ENCODE measurements at regions not wholly inside any gene's neighbourhood (a gene's known extent, or its start where the extent isn't known, plus 50 kb on each side); places are given as distances from the start of the nearest gene placed in this dataset.

GRCh38 chr13:64925284-64925683 is 2304.9 kb downstream of the PCDH9 start:
- Mint-ChIP-seq H3K36me3 (ENCODE audit: low read depth, unreplicated experiment) (no peaks in the 10 kb centered on the region), H3K27me3 (ENCODE audit: low read depth, unreplicated experiment) (no peaks in the 10 kb centered on the region), H3K9me3 (ENCODE audit: unreplicated experiment) (no peaks in the 10 kb centered on the region), H3K4me1 (ENCODE audit: low read depth, unreplicated experiment) (peaks cover 19% of the 10 kb centered on the region), H3K4me3 (ENCODE audit: unreplicated experiment) (no peak overlapping the region), H3K27ac (ENCODE audit: unreplicated experiment) (no peak overlapping the region)
- no peaks in the 10 kb centered on the region for H3K36me3 ChIP-seq (ENCODE audit: insufficient read depth, low read length)
- no peak overlapping the region for H3K9ac ChIP-seq (ENCODE audit: low read length)
- H3K4me1 ChIP-seq (ENCODE audit: insufficient read depth, low read length): peaks cover 13% of the 10 kb centered on the region
- no peaks in the 10 kb centered on the region for H3K79me2 ChIP-seq (ENCODE audit: insufficient read depth, low read length)
- no peak for TF ChIP-seq CTCF (IDR thresholded peaks at IDR 0.05; ENCODE audit: insufficient read depth, low read depth, low read length)
- no peak for TF ChIP-seq EZH2 (IDR thresholded peaks at IDR 0.05; ENCODE audit: insufficient read depth, low read length)
- H3K27ac ChIP-seq (ENCODE audit: low read depth, low read length): no peak overlapping the region
- H3K4me2 ChIP-seq (ENCODE audit: low read length): no peak overlapping the region
- no peaks in the 10 kb centered on the region for H3K27me3 ChIP-seq (ENCODE audit: insufficient read depth, low read length)
- H3K4me3 ChIP-seq (ENCODE audit: insufficient read depth, low read depth, low read length): no peak overlapping the region
- H4K20me1 ChIP-seq (ENCODE audit: insufficient read depth, low read length): no peaks in the 10 kb centered on the region
- no peak for DNase-seq (ENCODE audit: low read depth)
- H3K9me3 ChIP-seq (ENCODE audit: insufficient read depth, low read depth, low read length): no peaks in the 10 kb centered on the region
- H2AFZ ChIP-seq (ENCODE audit: low read depth, low read length): no peak overlapping the region
- no peak for FAIRE-seq

- Histone ChIP-seq H4K20me1 (ENCODE audit: insufficient read depth, low read length) (no peaks in the 10 kb centered on the region), H3K36me3 (ENCODE audit: insufficient read depth, low read length) (no peaks in the 10 kb centered on the region), H3K79me2 (ENCODE audit: insufficient read depth, low read length) (no peaks in the 10 kb centered on the region), H3K27me3 (ENCODE audit: insufficient read depth, low read length) (no peaks in the 10 kb centered on the region), H3K9ac (ENCODE audit: low read length) (no peak overlapping the region), H2AFZ (ENCODE audit: low read depth, low read length) (no peak overlapping the region), H3K4me3 (ENCODE audit: insufficient read depth, low read depth, low read length) (no peak overlapping the region), H3K4me2 (ENCODE audit: low read length) (no peak overlapping the region), H3K27ac (ENCODE audit: low read depth, low read length) (no peak overlapping the region), H3K9me3 (ENCODE audit: insufficient read depth, low read depth, low read length) (no peaks in the 10 kb centered on the region), H3K4me1 (ENCODE audit: insufficient read depth, low read length) (peaks cover 7% of the 10 kb centered on the region)
- Mint-ChIP-seq H3K4me3 (ENCODE audit: unreplicated experiment) (no peak overlapping the region), H3K36me3 (ENCODE audit: low read depth, unreplicated experiment) (no peaks in the 10 kb centered on the region), H3K9me3 (ENCODE audit: unreplicated experiment) (no peaks in the 10 kb centered on the region), H3K4me1 (ENCODE audit: low read depth, unreplicated experiment) (peaks cover 14% of the 10 kb centered on the region), H3K27ac (ENCODE audit: unreplicated experiment) (no peak overlapping the region), H3K27me3 (ENCODE audit: low read depth, unreplicated experiment) (no peaks in the 10 kb centered on the region)
- TF ChIP-seq CTCF (IDR thresholded peaks at IDR 0.05; ENCODE audit: insufficient read depth, low read depth, low read length) (no peak), EZH2 (IDR thresholded peaks at IDR 0.05; ENCODE audit: insufficient read depth, low read length) (no peak)
- no peak for DNase-seq (ENCODE audit: low read depth)
- FAIRE-seq: no peak
These were observed 2305.7 kb downstream of the PCDH9 start for GRCh38 chr13:64924401-64924800.

GRCh38 chr13:64917566-64917965 is 2312.6 kb downstream of the PCDH9 start:
- Histone ChIP-seq H2AFZ (ENCODE audit: low read depth, low read length) (no peak overlapping the region), H4K20me1 (ENCODE audit: insufficient read depth, low read length) (no peaks in the 10 kb centered on the region), H3K4me3 (ENCODE audit: insufficient read depth, low read depth, low read length) (no peak overlapping the region), H3K36me3 (ENCODE audit: insufficient read depth, low read length) (no peaks in the 10 kb centered on the region), H3K27me3 (ENCODE audit: insufficient read depth, low read length) (no peaks in the 10 kb centered on the region), H3K79me2 (ENCODE audit: insufficient read depth, low read length) (no peaks in the 10 kb centered on the region), H3K9ac (ENCODE audit: low read length) (no peak overlapping the region), H3K9me3 (ENCODE audit: insufficient read depth, low read depth, low read length) (no peaks in the 10 kb centered on the region), H3K4me1 (ENCODE audit: insufficient read depth, low read length) (peaks cover 4% of the 10 kb centered on the region), H3K4me2 (ENCODE audit: low read length) (no peak overlapping the region), H3K27ac (ENCODE audit: low read depth, low read length) (no peak overlapping the region)
- Mint-ChIP-seq H3K9me3 (ENCODE audit: unreplicated experiment) (peaks cover 6% of the 10 kb centered on the region), H3K4me1 (ENCODE audit: low read depth, unreplicated experiment) (peaks cover 4% of the 10 kb centered on the region), H3K27me3 (ENCODE audit: low read depth, unreplicated experiment) (no peaks in the 10 kb centered on the region), H3K36me3 (ENCODE audit: low read depth, unreplicated experiment) (no peaks in the 10 kb centered on the region), H3K4me3 (ENCODE audit: unreplicated experiment) (no peak overlapping the region), H3K27ac (ENCODE audit: unreplicated experiment) (no peak overlapping the region)
- TF ChIP-seq CTCF (IDR thresholded peaks at IDR 0.05; ENCODE audit: insufficient read depth, low read depth, low read length): no peak
- no peak for TF ChIP-seq EZH2 (IDR thresholded peaks at IDR 0.05; ENCODE audit: insufficient read depth, low read length)
- FAIRE-seq: no peak
- no peak for DNase-seq (ENCODE audit: low read depth)

Measured in astrocyte (in vitro differentiated cells and primary cell).